Skeletal muscle tissue (tissue), 3 donors: ENCODE measurements at regions not wholly inside any gene's neighbourhood (a gene's known extent, or its start where the extent isn't known, plus 50 kb on each side); places are given as distances from the start of the nearest gene placed in this dataset.
"Not testable (repeated sequence)": the region's sequence is repeated elsewhere in the genome, so short reads cannot be mapped to it uniquely, and the experiment has no call there.

Source experiments
- H3K27ac ChIP-seq: one replicate; pipeline ENCODE4 v1.7.0; 2013; ENCODE audit warnings: mild to moderate bottlenecking, low read depth, low read length, inconsistent platforms
- H3K27me3 ChIP-seq, 3 donors: one replicate each; pipeline ENCODE4 v1.7.0; 2013; ENCODE audit warnings: low read length in 3 of 3; ENCODE audit not compliant: control insufficient read depth in 3 of 3, insufficient read depth in 3 of 3
- H3K36me3 ChIP-seq, 3 donors: one replicate each; pipeline ENCODE4 v1.7.0; 2013; ENCODE audit warnings: low read length in 3 of 3; ENCODE audit not compliant: control insufficient read depth in 3 of 3, insufficient read depth in 3 of 3
- H3K4me1 ChIP-seq, 3 donors: one replicate each; pipeline ENCODE4 v1.7.0; 2013; ENCODE audit warnings: low read length in 3 of 3, mild to moderate bottlenecking in 3 of 3; ENCODE audit not compliant: control insufficient read depth in 3 of 3, insufficient read depth in 3 of 3
- H3K4me3 ChIP-seq, 3 donors: one replicate each; pipeline ENCODE4 v1.7.0; 2013; ENCODE audit warnings: low read length in 3 of 3
- H3K9ac ChIP-seq, 3 donors: one replicate each; pipeline ENCODE4 v1.7.0; 2013; ENCODE audit warnings: low read length in 3 of 3, mild to moderate bottlenecking in 3 of 3, moderate library complexity in 2 of 3, low read depth in 1 of 3
- H3K9me3 ChIP-seq, 3 donors: one replicate each; pipeline ENCODE4 v1.7.0; 2013; ENCODE audit warnings: low read length in 3 of 3; ENCODE audit not compliant: control insufficient read depth in 3 of 3
- donor health status: Osteomylitis.

- Histone ChIP-seq H3K4me1 (no peaks in the 10 kb centered on the region), H3K9ac (no peak overlapping the region), H3K4me3 (no peak overlapping the region), H3K36me3 (no peaks in the 10 kb centered on the region), H3K27me3 (no peaks in the 10 kb centered on the region), H3K27ac (no peak overlapping the region), H3K9me3 (peaks cover 0 to 1% (median 0%) of the 10 kb centered on the region in 3 donors)
Observed at GRCh38 chr4:64807821-64808220, 398.6 kb upstream of the TECRL start.

DNA sequence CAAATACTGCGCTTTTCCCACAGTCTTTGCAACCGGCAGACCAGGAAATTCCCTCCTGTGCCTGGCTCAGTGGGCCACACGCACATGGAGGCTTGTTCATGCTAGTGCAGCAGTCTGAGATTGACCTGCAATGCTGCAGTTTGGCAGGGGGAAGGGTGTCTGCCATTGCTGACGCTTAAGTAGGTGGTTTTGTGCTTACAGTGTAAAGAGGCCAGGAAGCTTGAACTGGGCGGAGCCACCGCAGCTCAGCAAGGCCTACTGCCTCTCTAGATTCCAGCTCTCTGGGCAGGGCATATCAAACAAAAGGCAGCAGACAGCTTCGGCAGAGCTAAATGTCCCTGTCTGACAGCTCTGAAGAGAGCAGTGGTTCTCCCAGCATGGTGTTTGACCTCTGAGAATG is 390.5 kb upstream of the TECRL start:
- H3K4me3 ChIP-seq: no peak overlapping the region
- H3K9me3 ChIP-seq: peaks cover 0 to 3% (median 1%) of the 10 kb centered on the region in 3 donors
- H3K36me3 ChIP-seq: no peaks in the 10 kb centered on the region

DNA sequence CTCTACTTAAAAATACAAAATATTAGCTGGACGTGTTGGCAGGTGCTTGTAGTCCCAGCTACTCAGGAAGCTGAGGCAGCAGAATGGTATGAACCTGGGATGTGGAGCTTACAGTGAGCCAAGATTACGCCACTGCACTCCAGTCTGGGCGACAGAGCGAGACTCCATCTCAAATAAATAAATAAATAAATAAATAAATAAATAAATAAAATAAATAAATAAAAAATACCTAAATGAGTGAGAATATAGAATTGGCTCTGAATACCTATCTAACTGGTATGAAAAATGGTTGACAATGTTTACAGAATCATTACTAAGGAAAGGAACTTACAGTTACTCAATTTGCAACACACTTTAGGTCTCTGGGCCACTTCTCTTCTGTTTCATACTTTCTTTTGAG is 389.6 kb upstream of the TECRL start:
- H3K9ac ChIP-seq, H3K36me3 ChIP-seq, H3K27ac ChIP-seq, H3K4me1 ChIP-seq, H3K4me3 ChIP-seq, H3K9me3 ChIP-seq, H3K27me3 ChIP-seq: not testable (repeated sequence)

More for the DNA sequence above, 390.5 kb upstream of the TECRL start:
- Histone ChIP-seq H3K9ac (no peak overlapping the region), H3K27ac (no peak overlapping the region), H3K27me3 (no peaks in the 10 kb centered on the region), H3K4me1 (no peaks in the 10 kb centered on the region)

GRCh38 chr4:64796581-64796980 is 387.3 kb upstream of the TECRL start:
- H3K4me3 ChIP-seq: no peak overlapping the region
- no peaks in the 10 kb centered on the region for H3K36me3 ChIP-seq
- H3K9ac ChIP-seq: no peak overlapping the region
- H3K4me1 ChIP-seq: no peaks in the 10 kb centered on the region
- no peak overlapping the region for H3K27ac ChIP-seq
- peaks cover 0 to 3% (median 0%) of the 10 kb centered on the region in 3 donors for H3K9me3 ChIP-seq
- H3K27me3 ChIP-seq: no peaks in the 10 kb centered on the region

DNA sequence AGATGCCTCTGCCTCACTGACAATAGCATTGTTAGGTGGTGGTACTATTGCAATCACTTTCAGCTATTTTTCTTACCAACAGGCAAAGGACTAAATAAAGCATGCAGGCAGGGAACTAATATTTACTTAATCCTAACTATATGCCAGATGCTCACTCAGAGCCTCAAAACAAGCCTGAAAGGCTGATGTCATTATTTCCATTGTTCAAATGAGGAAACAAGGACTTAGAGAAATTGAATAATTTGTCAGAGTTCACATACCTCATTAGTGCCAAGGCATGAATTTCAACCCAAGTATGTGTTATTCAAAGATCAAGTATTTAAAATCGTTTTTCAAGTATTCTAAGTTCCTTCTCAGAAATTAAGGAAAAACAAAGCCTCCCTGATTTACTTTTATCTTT is 374.9 kb upstream of the TECRL start:
- Histone ChIP-seq H3K9me3 (no peaks in the 10 kb centered on the region), H3K4me3 (no peak overlapping the region), H3K4me1 (no peaks in the 10 kb centered on the region), H3K9ac (no peak overlapping the region), H3K27ac (no peak overlapping the region), H3K27me3 (no peaks in the 10 kb centered on the region), H3K36me3 (no peaks in the 10 kb centered on the region)

DNA sequence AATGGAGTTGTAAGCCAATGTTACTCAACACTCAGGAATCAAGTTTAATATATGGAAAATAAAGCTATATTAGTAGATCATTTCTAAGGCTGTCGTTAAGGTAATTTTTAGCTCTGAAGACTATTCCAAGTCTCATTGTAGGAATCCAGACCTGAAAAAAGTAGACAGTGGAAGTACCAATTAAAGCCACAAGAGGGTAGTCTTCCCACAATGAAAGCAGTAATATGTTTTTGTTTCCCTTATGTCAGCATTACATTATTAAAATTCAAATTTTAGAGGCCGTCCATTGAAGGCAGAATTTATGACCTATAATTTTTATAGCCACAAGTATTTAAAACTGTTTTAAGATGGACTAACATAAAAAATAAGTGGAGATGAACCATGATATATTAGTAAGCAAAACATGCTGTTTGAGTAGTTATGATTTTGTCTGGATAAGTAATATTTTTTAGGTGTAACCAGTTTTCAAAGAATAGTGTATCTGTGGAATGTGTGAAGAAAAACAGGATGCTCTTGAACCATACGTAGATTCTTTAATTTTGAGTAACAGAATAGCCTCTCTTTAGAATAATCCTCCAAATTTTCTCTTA is 372.6 kb upstream of the TECRL start:
- H3K4me1 ChIP-seq: no peaks in the 10 kb centered on the region
- no peak overlapping the region for H3K4me3 ChIP-seq
- H3K36me3 ChIP-seq: no peaks in the 10 kb centered on the region
- no peaks in the 10 kb centered on the region for H3K27me3 ChIP-seq
- H3K9me3 ChIP-seq: no peaks in the 10 kb centered on the region
- no peak overlapping the region for H3K27ac ChIP-seq
- no peak overlapping the region for H3K9ac ChIP-seq

DNA sequence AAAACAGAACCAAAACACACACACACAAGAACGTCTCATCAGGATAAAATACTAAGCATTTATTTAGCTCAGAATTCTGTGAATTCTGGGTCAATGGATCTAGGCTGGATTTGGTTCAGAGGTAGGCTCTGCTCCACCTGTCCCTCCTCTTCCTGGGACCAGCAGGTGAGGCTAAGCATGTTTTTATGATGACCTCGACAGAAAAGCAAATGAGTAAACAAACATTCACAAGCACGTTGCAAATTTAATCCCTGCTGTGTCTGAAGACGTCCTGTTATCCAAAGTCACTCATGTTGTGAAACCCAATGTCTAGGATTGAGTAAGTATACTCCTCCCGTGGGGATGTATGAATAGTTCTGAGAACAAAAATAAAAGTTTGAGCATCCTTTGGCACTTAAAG is 371.4 kb upstream of the TECRL start:
- Histone ChIP-seq H3K4me1 (no peaks in the 10 kb centered on the region), H3K4me3 (no peak overlapping the region), H3K9me3 (no peaks in the 10 kb centered on the region), H3K27ac (no peak overlapping the region), H3K9ac (no peak overlapping the region), H3K27me3 (no peaks in the 10 kb centered on the region), H3K36me3 (no peaks in the 10 kb centered on the region)

DNA sequence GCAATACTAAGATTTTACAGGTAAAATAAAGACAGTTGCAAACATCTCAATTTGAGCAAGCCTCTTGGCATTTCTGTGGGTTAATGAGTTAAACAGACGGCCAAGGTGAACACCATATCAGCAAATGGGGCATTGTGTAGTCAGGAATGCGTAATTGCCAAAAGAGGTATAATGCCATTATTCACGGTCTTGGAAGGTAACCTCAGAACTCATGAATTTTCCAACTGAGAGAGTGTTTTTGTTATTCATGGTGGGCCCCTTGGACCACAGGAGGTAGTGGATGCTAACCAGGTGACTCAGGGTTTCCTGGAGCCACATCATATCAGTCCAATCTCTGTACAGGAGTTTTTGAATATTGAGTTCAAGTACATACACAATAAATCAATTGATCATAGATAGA is 368.0 kb upstream of the TECRL start:
- Histone ChIP-seq H3K27ac (no peak overlapping the region), H3K4me3 (no peak overlapping the region), H3K9me3 (no peaks in the 10 kb centered on the region), H3K27me3 (no peaks in the 10 kb centered on the region), H3K36me3 (no peaks in the 10 kb centered on the region), H3K4me1 (no peaks in the 10 kb centered on the region), H3K9ac (no peak overlapping the region)

DNA sequence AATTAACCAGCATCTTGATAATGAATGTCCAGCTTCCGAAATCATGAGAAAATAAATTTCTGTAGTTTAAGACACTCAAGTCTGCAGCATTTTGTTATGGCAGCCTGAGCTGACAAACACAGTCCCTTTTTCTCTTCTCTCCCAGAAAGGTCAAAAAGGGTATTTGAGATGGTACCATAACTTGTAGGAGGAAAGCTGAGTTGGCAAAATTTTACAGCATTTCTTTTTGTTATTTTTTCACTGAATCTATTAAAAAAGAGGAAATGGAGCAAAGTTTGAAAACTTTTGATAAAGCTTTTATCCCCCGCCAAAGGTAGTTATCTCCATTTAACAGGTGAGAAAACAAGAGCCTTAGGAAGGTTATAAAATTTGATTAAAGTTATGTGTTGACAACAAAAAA is 367.6 kb upstream of the TECRL start:
- no peaks in the 10 kb centered on the region for H3K27me3 ChIP-seq

DNA sequence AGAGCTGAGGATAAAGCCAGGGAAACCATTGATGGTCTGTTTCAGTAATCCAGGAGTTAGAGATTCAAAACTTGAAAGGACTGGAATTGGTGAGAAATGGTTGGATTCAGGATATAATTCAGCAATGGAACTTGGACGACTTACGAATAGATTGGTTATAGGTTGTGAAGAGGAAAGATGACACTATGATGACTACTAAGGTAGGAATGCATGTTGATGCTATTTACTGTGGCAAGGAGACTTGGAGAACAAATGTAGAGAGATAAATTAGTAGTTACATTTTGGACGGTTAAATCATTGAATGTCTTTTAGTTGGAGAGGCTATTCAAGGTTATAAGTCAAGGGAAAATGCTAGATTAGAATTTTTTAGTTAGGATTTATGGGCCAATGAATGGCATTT is 365.4 kb upstream of the TECRL start:
- Histone ChIP-seq H3K36me3 (no peaks in the 10 kb centered on the region), H3K4me1 (no peaks in the 10 kb centered on the region), H3K4me3 (no peak overlapping the region), H3K27ac (no peak overlapping the region), H3K9ac (no peak overlapping the region), H3K9me3 (no peaks in the 10 kb centered on the region), H3K27me3 (no peaks in the 10 kb centered on the region)

More for the DNA sequence above, 367.6 kb upstream of the TECRL start:
- no peak overlapping the region for H3K4me3 ChIP-seq
- H3K27ac ChIP-seq: no peak overlapping the region
- H3K36me3 ChIP-seq: no peaks in the 10 kb centered on the region
- H3K9ac ChIP-seq: no peak overlapping the region
- H3K4me1 ChIP-seq: no peaks in the 10 kb centered on the region
- H3K9me3 ChIP-seq: no peaks in the 10 kb centered on the region

- Histone ChIP-seq H3K36me3 (no peaks in the 10 kb centered on the region), H3K27ac (no peak overlapping the region), H3K4me3 (no peak overlapping the region), H3K4me1 (no peaks in the 10 kb centered on the region), H3K9me3 (no peaks in the 10 kb centered on the region), H3K9ac (no peak overlapping the region), H3K27me3 (no peaks in the 10 kb centered on the region)
Observed at GRCh38 chr4:64771149-64771548, 361.9 kb upstream of the TECRL start.
